ENCODE measurements at regions not wholly inside any gene's neighbourhood (a gene's known extent, or its start where the extent isn't known, plus 50 kb on each side); places are given as distances from the start of the nearest gene placed in this dataset.

DNA sequence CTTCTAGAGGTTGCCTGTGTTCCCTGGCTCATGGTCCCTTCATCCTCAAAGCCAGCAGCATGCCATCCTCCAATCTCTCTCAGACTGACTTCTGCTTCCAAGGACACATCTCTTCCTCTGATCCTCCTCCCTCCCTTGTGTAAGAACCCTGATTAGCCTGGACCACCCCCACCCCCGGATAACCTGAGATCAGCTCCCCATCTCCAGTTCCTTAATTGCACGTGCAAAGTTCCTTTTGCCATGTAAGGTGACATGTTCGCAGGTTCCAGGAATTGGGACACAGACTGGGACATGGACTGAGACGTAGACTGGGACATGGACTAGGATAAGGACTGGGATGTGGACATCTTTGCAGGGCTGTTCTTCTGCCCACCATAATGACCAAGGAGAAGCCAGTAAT, 925.3 kb downstream of the TBC1D22A start:
- whole genome bisulfite sequencing (ENCODE audit: low lambda C conversion rate), result 9% methylated on average over 4 of the region's 4 CpGs
- Histone ChIP-seq H3K4me3 (replicated peaks in 1 of 3; ENCODE audit: insufficient read depth in 1 of 3, low read depth in 2 of 3, low read length in 3 of 3) (no peak overlapping the region), H3K36me3 (replicated peaks in 1 of 2; ENCODE audit: control insufficient read depth in 1 of 2, insufficient read depth in 2 of 2, low read length in 2 of 2) (no peaks in the 10 kb centered on the region), H3K9ac (ENCODE audit: insufficient read depth, low read depth, low read length) (no peak overlapping the region), H3K9me3 (ENCODE audit: low read length) (no peaks in the 10 kb centered on the region), H3K4me1 (ENCODE audit: insufficient read depth, low read length) (no peaks in the 10 kb centered on the region), H4K20me1 (ENCODE audit: insufficient read depth, low read length) (no peaks in the 10 kb centered on the region), H2AFZ (ENCODE audit: low read length) (no peak overlapping the region), H3K79me2 (ENCODE audit: insufficient read depth, low read length) (no peaks in the 10 kb centered on the region), H3K27me3 (ENCODE audit: control insufficient read depth in 1 of 2, insufficient read depth in 2 of 2, low read length in 2 of 2) (peaks cover 0 to 4% of the 10 kb centered on the region in 2 experiments; a peak in 2 of 5 replicates), H3K27ac (ENCODE audit: extremely low read length, insufficient read depth, low read length) (no peak overlapping the region), H3K4me2 (ENCODE audit: low read depth, low read length) (no peak overlapping the region)
- in situ Hi-C loops (cut with HindIII; ENCODE audit: extremely low pct_ligation_motif_present, low pct_unique_long_range_greater_than_20kb) (no loop called here), intact Hi-C loops (cut with micrococcal nuclease; ENCODE audit: unreplicated experiment) (no loop called here)
- no peak for FAIRE-seq
- ATAC-seq, result no peak
- POLR2A ChIA-PET, result no interaction called here
- BruUV-seq (replicated peaks), result no TSS peak
- CTCF ChIA-PET (ENCODE audit: low intra/inter-chr PET ratio, low total read pairs), result no interaction called here
- DNase-seq (ENCODE audit: low spot score), result no peak
- TF ChIP-seq, protein P1, sequence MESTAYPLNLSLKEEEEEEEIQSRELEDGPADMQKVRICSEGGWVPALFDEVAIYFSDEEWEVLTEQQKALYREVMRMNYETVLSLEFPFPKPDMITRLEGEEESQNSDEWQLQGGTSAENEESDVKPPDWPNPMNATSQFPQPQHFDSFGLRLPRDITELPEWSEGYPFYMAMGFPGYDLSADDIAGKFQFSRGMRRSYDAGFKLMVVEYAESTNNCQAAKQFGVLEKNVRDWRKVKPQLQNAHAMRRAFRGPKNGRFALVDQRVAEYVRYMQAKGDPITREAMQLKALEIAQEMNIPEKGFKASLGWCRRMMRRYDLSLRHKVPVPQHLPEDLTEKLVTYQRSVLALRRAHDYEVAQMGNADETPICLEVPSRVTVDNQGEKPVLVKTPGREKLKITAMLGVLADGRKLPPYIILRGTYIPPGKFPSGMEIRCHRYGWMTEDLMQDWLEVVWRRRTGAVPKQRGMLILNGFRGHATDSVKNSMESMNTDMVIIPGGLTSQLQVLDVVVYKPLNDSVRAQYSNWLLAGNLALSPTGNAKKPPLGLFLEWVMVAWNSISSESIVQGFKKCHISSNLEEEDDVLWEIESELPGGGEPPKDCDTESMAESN (CRISPR knock-in tag; conservative IDR thresholded peaks at IDR 0.05), result no peak
- TF ChIP-seq MED1 (CRISPR knock-in tag; IDR thresholded peaks at IDR 0.05) (no peak), ZNF615 (CRISPR knock-in tag; IDR thresholded peaks at IDR 0.05; ENCODE audit: borderline replicate concordance) (no peak), FIP1L1 (IDR thresholded peaks at IDR 0.05; ENCODE audit: borderline replicate concordance, insufficient read depth, low read depth, low read length) (no peak), DR1 (CRISPR knock-in tag; IDR thresholded peaks at IDR 0.05) (no peak), NCOA2 (CRISPR knock-in tag; IDR thresholded peaks at IDR 0.05) (no peak), ZIK1 (CRISPR knock-in tag; IDR thresholded peaks at IDR 0.05; ENCODE audit: borderline replicate concordance, low read depth) (no peak), RFX5 (IDR thresholded peaks at IDR 0.05; ENCODE audit: low read depth, low read length) (no peak), ZNF3 (CRISPR knock-in tag; IDR thresholded peaks at IDR 0.05) (no peak), ZFY (CRISPR knock-in tag; IDR thresholded peaks at IDR 0.05) (no peak), ZNF256 (CRISPR knock-in tag; conservative IDR thresholded peaks at IDR 0.05) (no peak), NKX3-1 (CRISPR knock-in tag; IDR thresholded peaks at IDR 0.05) (no peak), ZNF343 (CRISPR knock-in tag; IDR thresholded peaks at IDR 0.05) (no peak), SMAD1 (CRISPR knock-in tag; IDR thresholded peaks at IDR 0.05; ENCODE audit: borderline replicate concordance, low read depth) (no peak), MAZ (IDR thresholded peaks at IDR 0.05; ENCODE audit: borderline replicate concordance, low read depth, low read length) (no peak), MAZ (CRISPR knock-in tag; IDR thresholded peaks at IDR 0.05; ENCODE audit: low read depth) (no peak)
- TF ChIP-seq, protein P2, sequence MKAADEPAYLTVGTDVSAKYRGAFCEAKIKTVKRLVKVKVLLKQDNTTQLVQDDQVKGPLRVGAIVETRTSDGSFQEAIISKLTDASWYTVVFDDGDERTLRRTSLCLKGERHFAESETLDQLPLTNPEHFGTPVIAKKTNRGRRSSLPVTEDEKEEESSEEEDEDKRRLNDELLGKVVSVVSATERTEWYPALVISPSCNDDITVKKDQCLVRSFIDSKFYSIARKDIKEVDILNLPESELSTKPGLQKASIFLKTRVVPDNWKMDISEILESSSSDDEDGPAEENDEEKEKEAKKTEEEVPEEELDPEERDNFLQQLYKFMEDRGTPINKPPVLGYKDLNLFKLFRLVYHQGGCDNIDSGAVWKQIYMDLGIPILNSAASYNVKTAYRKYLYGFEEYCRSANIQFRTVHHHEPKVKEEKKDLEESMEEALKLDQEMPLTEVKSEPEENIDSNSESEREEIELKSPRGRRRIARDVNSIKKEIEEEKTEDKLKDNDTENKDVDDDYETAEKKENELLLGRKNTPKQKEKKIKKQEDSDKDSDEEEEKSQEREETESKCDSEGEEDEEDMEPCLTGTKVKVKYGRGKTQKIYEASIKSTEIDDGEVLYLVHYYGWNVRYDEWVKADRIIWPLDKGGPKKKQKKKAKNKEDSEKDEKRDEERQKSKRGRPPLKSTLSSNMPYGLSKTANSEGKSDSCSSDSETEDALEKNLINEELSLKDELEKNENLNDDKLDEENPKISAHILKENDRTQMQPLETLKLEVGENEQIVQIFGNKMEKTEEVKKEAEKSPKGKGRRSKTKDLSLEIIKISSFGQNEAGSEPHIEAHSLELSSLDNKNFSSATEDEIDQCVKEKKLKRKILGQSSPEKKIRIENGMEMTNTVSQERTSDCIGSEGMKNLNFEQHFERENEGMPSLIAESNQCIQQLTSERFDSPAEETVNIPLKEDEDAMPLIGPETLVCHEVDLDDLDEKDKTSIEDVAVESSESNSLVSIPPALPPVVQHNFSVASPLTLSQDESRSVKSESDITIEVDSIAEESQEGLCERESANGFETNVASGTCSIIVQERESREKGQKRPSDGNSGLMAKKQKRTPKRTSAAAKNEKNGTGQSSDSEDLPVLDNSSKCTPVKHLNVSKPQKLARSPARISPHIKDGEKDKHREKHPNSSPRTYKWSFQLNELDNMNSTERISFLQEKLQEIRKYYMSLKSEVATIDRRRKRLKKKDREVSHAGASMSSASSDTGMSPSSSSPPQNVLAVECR (CRISPR knock-in tag; IDR thresholded peaks at IDR 0.05; ENCODE audit: borderline replicate concordance), result no peak

All from HepG2 (cell line).